Activated naive CD8-positive, alpha-beta T cell treated with anti-CD3 and anti-CD28 coated beads, Interleukin-2, amount 50 U/mL, for 24 hours (primary cell): ENCODE measurements at regions not wholly inside any gene's neighbourhood (a gene's known extent, or its start where the extent isn't known, plus 50 kb on each side); places are given as distances from the start of the nearest gene placed in this dataset.

Experiments used
- ATAC-seq: fragments of 150-1000 bp; cut with Tn5 transposase; one replicate; pipeline ENCODE4 v1.10.0; 2021
- DNase-seq: peaks from one replicate; pipeline ENCODE4 v3.0.0; 2021
- H3K27ac Mint-ChIP-seq: one replicate; pipeline ENCODE4 v1.8.0; 2021; ENCODE audit warnings: mild to moderate bottlenecking, mixed read lengths
- H3K27me3 Mint-ChIP-seq: one replicate; pipeline ENCODE4 v1.8.0; 2021; ENCODE audit warnings: mixed read lengths
- H3K36me3 Mint-ChIP-seq: one replicate; pipeline ENCODE4 v1.8.0; 2021; ENCODE audit warnings: low read depth, mixed read lengths
- H3K4me1 Mint-ChIP-seq: one replicate; pipeline ENCODE4 v1.8.0; 2021; ENCODE audit warnings: mixed read lengths
- H3K4me3 Mint-ChIP-seq: one replicate; pipeline ENCODE4 v1.8.0; 2021; ENCODE audit warnings: mild to moderate bottlenecking, moderate library complexity, mixed read lengths
- H3K9me3 Mint-ChIP-seq: one replicate; pipeline ENCODE4 v1.8.0; 2021; ENCODE audit warnings: mixed read lengths

DNA sequence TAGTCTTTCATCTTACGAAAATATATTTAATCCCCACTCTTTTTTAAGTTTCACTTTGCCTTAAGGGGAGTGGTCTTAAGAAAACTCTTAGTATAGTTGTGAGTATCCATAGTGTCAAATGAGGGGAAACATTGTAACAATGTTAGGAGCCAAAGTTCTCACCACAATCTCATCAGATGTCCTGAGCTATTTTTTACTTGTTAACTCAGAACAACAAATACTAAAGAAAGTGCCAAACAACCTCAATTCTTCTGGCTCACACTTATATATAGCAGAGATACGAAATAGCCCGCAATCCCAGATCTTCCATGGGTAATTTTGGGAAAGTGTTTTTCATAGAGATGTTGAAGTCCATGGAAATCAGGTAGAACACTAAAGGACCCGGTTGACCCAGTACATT is 194.0 kb upstream of the DMRT1 start:
- H3K36me3 Mint-ChIP-seq: no peaks in the 10 kb centered on the region
- ATAC-seq: no peak

DNA sequence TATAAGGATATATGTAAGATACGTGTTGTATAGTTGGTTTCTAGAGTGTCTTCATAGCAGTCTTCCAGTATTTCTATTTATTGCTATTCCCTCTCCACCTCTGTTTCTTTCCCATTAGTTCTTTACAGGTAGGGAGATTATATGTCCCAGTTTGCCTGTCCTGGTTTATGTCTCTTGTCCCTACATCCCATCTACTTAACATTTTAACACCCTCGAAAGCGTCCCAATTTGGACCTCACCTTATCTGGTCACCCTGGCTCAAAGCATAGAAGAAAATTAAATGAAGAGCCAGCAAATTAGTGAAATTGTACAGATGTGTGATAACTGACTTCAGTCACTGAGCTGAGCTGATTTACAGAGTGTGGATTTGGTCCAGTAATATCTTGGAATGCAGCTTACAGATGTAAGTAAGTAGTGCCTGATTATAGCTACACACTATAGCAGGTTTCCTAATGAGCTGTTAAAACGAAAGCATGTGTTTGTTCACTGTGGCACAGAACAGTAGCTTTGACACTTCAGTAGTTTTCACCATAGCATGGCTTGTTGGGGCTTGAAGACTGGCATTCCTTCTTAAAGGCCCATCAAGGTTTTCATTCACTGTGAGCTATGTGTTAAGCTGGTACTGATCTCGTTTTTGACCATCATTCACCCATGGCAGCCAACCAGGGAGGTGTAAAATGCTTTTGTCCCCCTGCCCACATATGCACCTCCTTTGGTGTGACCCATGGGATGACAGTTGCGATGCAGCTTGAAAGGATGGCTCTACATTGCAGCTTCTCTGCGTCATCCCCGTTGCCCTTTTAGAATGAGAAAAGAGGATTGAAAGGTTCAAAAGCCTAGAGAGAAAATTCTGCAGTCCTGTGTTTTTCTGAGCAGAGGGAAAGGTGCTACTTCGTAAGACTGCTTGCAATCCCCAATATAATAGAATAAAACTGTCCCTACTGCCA is 192.1 kb upstream of the DMRT1 start:
- ATAC-seq: no peak
- Mint-ChIP-seq H3K4me1 (peaks cover 36% of the 10 kb centered on the region), H3K4me3 (peak overlapping the region; percentile 63), H3K27ac (no peak overlapping the region), H3K9me3 (no peaks in the 10 kb centered on the region), H3K27me3 (no peaks in the 10 kb centered on the region), H3K36me3 (no peaks in the 10 kb centered on the region)
- DNase-seq: no peak

More for the DNA sequence above, 194.0 kb upstream of the DMRT1 start:
- no peak for DNase-seq
- no peaks in the 10 kb centered on the region for H3K27me3 Mint-ChIP-seq
- no peaks in the 10 kb centered on the region for H3K9me3 Mint-ChIP-seq
- H3K4me3 Mint-ChIP-seq: no peak overlapping the region
- peaks cover 28% of the 10 kb centered on the region for H3K4me1 Mint-ChIP-seq
- H3K27ac Mint-ChIP-seq: no peak overlapping the region

DNA sequence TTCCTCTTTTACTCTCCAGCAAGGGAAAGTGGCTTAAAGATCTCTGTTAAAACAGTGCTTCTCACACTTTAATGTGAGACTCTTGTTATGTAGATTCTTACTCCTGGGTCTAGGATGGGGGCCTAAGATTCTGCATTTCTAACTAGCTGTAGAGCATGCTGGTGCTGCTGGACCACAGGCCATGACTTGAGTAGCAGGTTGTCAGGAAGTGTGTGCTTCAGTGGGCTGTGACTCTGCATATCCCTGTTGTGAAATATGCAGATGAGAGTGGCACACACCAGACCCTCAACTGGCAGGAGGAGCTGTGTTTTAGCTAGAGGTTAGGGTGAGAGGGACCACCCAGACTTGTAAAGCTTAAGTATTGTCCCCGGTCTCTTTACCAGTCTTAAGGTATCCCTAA is 191.1 kb upstream of the DMRT1 start:
- peak; percentile 16 for DNase-seq
- Mint-ChIP-seq H3K27ac (peak overlapping the region; percentile 34), H3K9me3 (no peaks in the 10 kb centered on the region), H3K4me3 (peak overlapping the region; percentile 63), H3K27me3 (no peaks in the 10 kb centered on the region), H3K36me3 (no peaks in the 10 kb centered on the region), H3K4me1 (peaks cover 38% of the 10 kb centered on the region)
- peak; percentile 72 for ATAC-seq

DNA sequence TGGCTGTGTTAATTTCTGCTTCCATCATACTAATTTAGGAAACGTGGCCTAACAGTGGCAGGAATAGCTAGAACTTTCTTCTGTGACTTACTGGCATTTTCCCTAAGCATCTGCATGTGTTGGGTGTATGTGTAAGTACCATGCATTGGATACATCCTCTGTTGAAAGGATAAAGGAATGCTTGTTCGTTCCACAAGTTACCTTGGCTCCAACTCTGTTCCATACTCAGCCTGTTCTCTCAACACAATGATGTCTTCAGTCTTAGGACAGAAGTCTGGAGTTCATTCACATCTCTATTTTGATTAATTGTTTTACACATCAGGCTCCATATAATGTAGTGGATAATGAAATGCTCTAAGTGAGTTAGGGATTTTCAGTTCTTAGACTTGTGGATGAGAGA is 190.1 kb upstream of the DMRT1 start:
- Mint-ChIP-seq H3K4me3 (no peak overlapping the region), H3K9me3 (no peaks in the 10 kb centered on the region), H3K27ac (no peak overlapping the region), H3K4me1 (peaks cover 41% of the 10 kb centered on the region), H3K27me3 (no peaks in the 10 kb centered on the region), H3K36me3 (no peaks in the 10 kb centered on the region)
- ATAC-seq: no peak
- no peak for DNase-seq

DNA sequence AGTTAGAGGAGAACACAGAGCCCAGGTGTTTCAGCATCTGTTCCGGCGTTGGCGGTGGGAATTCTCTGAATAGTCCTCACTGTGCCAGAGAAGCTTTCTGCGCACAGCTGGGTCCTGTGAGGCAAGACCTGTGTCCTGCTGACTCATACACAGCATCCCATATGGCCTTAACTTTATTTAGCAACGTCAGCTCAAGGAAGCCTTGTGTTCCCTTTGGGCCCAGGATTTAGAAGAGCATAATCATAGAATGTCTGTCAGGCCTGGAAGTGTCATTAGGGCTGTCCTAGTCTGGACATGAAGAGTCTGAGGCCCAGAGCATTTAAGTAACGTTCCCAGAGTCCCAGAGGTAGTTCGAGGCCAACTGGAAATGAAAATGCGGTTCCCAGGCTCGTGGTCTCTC is 188.6 kb upstream of the DMRT1 start:
- ATAC-seq: no peak
- Mint-ChIP-seq H3K27ac (no peak overlapping the region), H3K27me3 (no peaks in the 10 kb centered on the region), H3K9me3 (no peaks in the 10 kb centered on the region), H3K36me3 (no peaks in the 10 kb centered on the region), H3K4me1 (peaks cover 53% of the 10 kb centered on the region), H3K4me3 (no peak overlapping the region)
- DNase-seq: no peak

DNA sequence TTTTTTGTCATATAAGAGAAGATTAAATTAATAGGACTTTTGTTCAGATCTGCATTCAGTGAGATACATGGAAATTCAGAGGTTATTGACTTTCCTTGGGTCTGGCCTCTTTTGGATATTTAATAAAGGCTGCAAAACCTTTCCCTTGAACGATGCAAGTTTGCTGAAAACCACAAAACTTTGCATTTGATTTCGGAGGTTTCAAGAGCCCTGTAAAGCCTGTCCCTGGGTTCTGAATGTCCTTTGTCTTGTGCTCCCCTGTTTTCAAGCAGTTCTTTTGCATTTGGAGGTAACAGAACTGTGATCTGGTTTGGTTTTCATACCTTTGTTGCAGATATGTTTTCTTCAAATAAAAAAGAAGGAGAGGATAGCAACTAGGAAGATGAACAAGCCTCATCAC is 188.1 kb upstream of the DMRT1 start:
- H3K27ac Mint-ChIP-seq: no peak overlapping the region
- H3K9me3 Mint-ChIP-seq: no peaks in the 10 kb centered on the region
- ATAC-seq: no peak

DNA sequence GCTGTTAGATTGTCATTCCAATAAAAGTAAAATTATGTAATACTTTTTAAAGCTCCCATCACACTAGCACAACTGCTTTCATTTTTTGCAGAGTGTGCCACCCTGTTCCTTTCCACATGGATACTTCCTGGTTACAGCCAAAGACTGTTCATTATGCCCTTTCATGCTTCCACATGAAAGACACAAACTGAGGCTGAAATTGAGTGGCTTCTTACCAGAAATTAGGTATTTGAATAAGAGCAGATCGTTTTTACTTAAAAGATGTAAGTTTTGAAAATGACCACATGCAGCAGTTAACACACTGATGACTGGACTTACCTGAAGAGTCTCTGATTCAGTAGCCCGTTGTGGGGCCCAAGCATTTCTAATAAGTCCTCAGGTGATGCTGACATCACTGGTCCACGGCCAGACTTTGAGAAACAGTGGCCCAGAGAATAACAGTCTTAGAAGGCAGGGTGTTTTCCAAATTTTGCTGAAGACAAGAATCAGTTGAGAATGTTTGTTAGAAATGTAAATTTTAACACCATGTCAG is 187.6 kb upstream of the DMRT1 start:
- DNase-seq: no peak
- Mint-ChIP-seq H3K27me3 (no peaks in the 10 kb centered on the region), H3K27ac (no peak overlapping the region), H3K4me1 (peaks cover 53% of the 10 kb centered on the region), H3K9me3 (no peaks in the 10 kb centered on the region), H3K36me3 (no peaks in the 10 kb centered on the region), H3K4me3 (no peak overlapping the region)
- ATAC-seq: no peak

More for the DNA sequence above, 188.1 kb upstream of the DMRT1 start:
- Mint-ChIP-seq H3K4me3 (no peak overlapping the region), H3K36me3 (no peaks in the 10 kb centered on the region), H3K4me1 (peaks cover 53% of the 10 kb centered on the region), H3K27me3 (no peaks in the 10 kb centered on the region)
- no peak for DNase-seq

DNA sequence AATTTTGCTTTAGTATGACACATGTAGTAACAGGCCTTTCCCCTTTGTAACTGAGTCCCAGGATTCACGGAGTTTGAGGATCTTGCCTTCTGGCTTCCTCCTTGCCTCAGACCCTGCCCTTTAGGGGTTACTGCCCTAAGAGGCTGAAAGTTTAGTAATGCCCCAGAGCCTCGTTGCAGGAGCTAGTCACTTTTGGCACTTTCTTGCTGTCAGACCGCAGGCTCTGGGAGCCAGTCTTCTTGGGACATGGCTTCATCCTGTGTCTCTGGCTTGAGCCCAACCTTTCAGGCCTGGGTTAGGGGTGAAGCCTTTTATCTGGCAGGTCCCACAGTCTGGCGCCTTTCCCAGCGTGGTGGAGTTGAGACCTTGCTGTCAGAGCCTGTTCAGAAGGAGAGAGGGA is 185.6 kb upstream of the DMRT1 start:
- Mint-ChIP-seq H3K4me3 (no peak overlapping the region), H3K27ac (no peak overlapping the region), H3K4me1 (peaks cover 48% of the 10 kb centered on the region), H3K36me3 (no peaks in the 10 kb centered on the region), H3K9me3 (no peaks in the 10 kb centered on the region), H3K27me3 (no peaks in the 10 kb centered on the region)
- ATAC-seq (no peak), DNase-seq (no peak)

DNA sequence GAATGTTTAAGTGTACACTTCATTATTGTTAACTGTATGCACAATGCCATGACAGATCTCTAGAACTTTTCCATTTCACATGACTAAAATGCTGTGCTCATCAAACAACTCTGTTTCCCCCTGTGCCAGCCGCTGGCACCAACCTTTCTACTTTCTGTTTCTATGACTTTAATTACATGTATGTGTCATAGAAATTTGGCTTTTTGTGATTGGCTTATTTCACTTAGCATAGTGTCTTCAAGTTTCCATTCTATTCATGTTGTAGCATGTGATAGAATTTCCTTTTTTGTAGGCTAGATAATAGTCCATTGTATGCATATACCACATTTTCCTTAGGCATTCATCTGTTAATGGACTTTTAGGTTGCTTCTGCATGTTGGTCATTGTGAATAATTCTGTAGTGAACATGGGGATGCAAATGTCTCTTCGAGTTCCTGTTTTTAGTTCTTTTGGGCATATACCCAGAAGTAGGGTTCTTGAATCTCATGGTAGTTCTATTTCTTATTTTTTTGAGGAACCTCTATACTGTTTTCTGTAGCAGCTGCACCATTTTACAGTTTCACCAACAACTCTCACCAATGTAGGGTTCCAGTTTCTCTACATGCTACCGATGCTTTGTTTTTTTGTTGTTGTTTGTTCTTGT is 184.4 kb upstream of the DMRT1 start:
- no peaks in the 10 kb centered on the region for H3K36me3 Mint-ChIP-seq
- no peaks in the 10 kb centered on the region for H3K27me3 Mint-ChIP-seq
- ATAC-seq: peak; percentile 80
- no peak for DNase-seq
- H3K4me1 Mint-ChIP-seq: peaks cover 46% of the 10 kb centered on the region
- no peak overlapping the region for H3K4me3 Mint-ChIP-seq
- no peaks in the 10 kb centered on the region for H3K9me3 Mint-ChIP-seq
- peak overlapping the region; percentile 2 for H3K27ac Mint-ChIP-seq

DNA sequence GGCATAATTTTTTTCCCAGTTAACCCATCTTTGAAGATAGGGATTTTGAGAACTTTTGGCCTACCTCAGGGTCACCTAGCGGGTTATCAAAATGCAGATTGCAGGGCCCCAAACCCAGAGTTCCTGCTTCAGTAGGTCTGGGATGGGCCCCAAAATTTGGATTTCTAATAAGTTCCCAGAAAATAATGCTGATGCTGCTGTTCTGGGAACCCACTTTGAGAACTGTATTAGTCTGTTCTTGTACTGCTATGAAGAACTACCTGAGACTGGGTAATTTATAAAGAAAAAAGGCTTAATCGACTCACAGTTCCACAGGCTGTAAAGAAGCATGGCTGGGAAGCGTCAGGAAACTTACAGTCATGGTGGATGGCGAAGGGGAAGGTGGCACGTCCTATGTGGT is 182.2 kb upstream of the DMRT1 start:
- ATAC-seq: no peak
- no peaks in the 10 kb centered on the region for H3K36me3 Mint-ChIP-seq
- H3K4me1 Mint-ChIP-seq: peaks cover 33% of the 10 kb centered on the region
- H3K4me3 Mint-ChIP-seq: no peak overlapping the region
- no peak for DNase-seq
- H3K9me3 Mint-ChIP-seq: no peaks in the 10 kb centered on the region
- H3K27me3 Mint-ChIP-seq: no peaks in the 10 kb centered on the region
- no peak overlapping the region for H3K27ac Mint-ChIP-seq

DNA sequence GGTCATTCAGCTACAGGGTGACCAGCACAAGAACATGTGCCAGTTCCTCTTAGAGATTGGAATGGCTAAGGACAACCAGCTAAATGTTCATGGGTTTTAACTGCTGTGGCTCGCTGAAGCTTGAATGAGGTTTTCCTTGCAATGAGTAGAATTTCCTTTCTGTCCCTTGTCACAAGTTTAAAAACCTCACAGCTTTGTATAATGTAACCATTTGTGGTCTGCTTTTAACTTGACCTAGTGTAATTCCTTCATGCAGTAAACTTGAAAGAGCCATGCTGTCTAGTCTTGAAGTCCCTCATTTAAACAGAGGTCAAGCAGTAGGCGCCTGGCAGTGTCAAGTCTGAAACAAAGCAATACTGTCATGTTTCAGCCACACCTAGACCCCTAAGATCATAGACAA is 181.3 kb upstream of the DMRT1 start:
- no peaks in the 10 kb centered on the region for H3K9me3 Mint-ChIP-seq
- no peak overlapping the region for H3K4me3 Mint-ChIP-seq
- no peaks in the 10 kb centered on the region for H3K27me3 Mint-ChIP-seq
- ATAC-seq: peak; percentile 38
- H3K4me1 Mint-ChIP-seq: peaks cover 31% of the 10 kb centered on the region
- H3K27ac Mint-ChIP-seq: no peak overlapping the region
- no peak for DNase-seq
- H3K36me3 Mint-ChIP-seq: no peaks in the 10 kb centered on the region

DNA sequence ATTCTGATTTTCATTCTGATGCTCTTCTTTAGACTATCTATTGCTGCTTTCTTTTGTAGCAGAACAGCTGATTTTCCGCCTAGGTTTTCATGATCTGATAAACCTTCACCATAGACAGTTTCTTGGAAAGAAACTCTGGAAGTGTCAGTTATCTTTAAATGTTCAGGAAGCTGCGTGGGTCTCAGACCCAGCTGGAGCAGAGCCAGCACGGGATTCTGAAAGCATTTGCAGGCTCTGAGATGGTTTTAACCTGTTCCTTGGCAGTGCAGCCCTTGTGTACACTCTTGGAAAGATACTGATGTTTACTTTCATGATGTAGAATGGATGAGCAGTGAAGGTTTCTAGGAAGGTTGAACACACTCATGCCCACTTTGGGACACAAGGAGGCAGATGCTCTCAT is 178.0 kb upstream of the DMRT1 start:
- H3K27ac Mint-ChIP-seq: no peak overlapping the region
- H3K36me3 Mint-ChIP-seq: peaks cover 5% of the 10 kb centered on the region
- H3K27me3 Mint-ChIP-seq: no peaks in the 10 kb centered on the region
- DNase-seq (no peak), ATAC-seq (no peak)
- no peak overlapping the region for H3K4me3 Mint-ChIP-seq
- peaks cover 12% of the 10 kb centered on the region for H3K9me3 Mint-ChIP-seq
- peaks cover 16% of the 10 kb centered on the region for H3K4me1 Mint-ChIP-seq

DNA sequence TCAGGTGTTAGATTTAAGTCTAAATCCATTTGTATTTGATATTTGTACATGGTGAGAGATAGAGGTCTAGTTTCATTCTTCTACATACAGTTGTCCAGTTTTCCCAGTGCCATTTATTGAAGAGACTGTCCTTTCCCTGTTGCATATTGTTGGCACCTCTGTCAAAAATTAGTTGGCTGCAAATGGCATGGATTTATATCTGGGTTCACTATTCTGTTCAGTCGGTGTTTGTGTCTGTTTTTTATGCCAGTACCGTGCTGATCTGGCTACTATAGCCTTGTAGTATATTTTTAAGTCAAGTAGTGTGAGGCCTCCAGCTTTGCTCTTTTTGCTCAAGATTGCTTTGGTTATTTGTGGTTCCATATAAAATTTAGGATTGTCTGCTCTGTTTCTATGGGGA is 176.2 kb upstream of the DMRT1 start:
- peaks cover 8% of the 10 kb centered on the region for H3K4me1 Mint-ChIP-seq
- H3K27ac Mint-ChIP-seq: no peak overlapping the region

DNA sequence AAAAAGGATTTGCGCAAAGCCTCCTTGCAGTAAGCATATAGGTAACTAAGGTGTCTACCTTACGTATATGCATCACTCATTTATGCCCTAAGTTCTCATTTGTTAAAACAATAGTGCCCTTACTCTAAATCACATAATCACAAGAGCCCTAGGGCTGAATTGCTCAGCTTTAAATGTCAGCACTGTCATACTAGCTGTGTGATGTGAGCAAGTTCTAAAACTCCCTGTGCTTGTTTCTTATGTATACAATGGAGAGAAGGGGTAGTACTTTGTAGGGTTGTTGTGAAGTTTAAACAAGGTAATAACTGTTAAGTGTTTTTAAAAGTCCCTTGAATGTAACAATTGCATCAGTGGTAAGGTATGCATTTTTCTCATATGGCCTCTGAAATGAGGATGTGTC is 169.5 kb upstream of the DMRT1 start:
- H3K36me3 Mint-ChIP-seq: peaks cover 16% of the 10 kb centered on the region
- no peak overlapping the region for H3K27ac Mint-ChIP-seq
- H3K9me3 Mint-ChIP-seq: peaks cover 33% of the 10 kb centered on the region
- peaks cover 2% of the 10 kb centered on the region for H3K27me3 Mint-ChIP-seq
- ATAC-seq (no peak), DNase-seq (no peak)
- peaks cover 13% of the 10 kb centered on the region for H3K4me1 Mint-ChIP-seq
- H3K4me3 Mint-ChIP-seq: no peak overlapping the region

More for the DNA sequence above, 176.2 kb upstream of the DMRT1 start:
- ATAC-seq (no peak), DNase-seq (no peak)
- Mint-ChIP-seq H3K4me3 (no peak overlapping the region), H3K27me3 (no peaks in the 10 kb centered on the region), H3K36me3 (peaks cover 16% of the 10 kb centered on the region), H3K9me3 (peaks cover 29% of the 10 kb centered on the region)

DNA sequence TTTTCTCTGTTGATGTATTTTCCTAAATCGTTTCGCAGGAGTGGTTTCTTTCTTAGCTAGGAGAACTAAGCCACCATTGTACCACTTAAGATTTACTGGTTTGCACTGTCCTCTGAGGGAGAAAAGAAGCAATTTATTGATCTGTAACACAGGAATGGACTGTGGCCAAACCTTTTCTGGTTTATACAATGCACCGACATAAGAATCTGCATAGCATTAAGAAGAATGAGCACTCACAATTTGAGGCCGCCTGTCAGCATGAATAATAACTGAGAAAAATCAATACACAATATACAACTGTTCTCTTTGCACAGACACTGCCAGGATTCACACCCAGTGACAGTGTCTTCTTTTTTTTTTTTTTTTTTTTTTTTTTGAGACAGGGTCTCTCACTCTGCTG is 168.6 kb upstream of the DMRT1 start:
- H3K27me3 Mint-ChIP-seq: peaks cover 2% of the 10 kb centered on the region
- H3K27ac Mint-ChIP-seq: no peak overlapping the region
- H3K9me3 Mint-ChIP-seq: peaks cover 29% of the 10 kb centered on the region
- H3K36me3 Mint-ChIP-seq: peaks cover 16% of the 10 kb centered on the region
- ATAC-seq: no peak
- no peak for DNase-seq
- H3K4me1 Mint-ChIP-seq: peaks cover 18% of the 10 kb centered on the region
- no peak overlapping the region for H3K4me3 Mint-ChIP-seq
